ENCODE measurements at regions not wholly inside any gene's neighbourhood (a gene's known extent, or its start where the extent isn't known, plus 50 kb on each side); places are given as distances from the start of the nearest gene placed in this dataset.

DNA sequence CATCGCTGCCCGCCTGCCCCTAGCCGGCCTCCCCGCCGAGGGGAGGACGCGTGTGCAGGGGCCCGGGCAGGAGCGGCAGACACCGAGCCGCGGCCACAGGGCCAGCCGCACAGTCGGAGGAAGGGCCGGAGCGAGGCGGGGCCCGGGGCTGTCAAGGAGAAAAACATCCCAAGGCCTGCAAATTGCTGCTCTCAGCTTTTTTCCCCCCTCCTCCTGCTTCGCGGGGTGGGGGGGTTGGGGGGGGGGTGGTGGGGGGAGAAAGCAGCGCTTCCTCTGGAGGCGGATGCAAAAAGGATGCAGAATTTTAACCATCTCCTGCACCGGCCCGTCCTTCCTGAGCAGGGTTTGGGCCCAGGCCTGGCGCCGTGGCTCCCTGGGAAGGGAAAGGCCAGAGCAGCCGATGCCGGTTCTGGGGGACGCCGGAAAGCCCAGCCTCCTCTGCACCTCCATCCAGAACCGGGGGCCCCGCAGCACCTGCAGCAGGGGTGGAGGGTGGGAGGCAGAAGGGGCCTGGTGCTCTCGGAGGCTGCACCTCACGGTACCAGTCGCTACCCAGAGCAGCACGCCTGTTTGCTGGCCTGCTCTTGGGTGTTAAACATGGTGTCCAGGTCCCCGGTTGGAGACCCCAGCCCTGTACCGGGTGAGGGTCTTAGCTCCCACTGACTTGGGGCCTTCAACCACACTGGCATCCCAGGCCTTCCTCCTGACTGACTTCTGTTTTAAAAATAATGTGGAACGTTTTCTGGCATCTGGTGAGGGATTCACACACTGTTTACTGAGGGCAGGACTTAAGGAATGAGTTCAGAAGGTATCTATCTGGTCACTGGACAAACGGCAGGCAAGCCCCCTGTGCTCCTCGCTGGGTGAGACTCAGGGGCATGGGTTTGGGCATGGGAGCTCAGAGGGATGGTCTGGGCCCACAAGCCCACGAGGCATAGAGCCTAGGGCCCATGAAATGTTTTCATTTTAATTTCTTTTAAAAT, 77.4 kb upstream of the WNT7B start:
- Histone ChIP-seq H3K9ac (ENCODE audit: low read depth in 1 of 2, low read length in 2 of 2) (peak overlapping the region; percentile 87 to 90), H3K4me1 (ENCODE audit: control insufficient read depth in 1 of 2, insufficient read depth in 2 of 2, low read length in 2 of 2) (peaks cover 39 to 66% of the 10 kb centered on the region in 2 donors), H3K4me3 (ENCODE audit: low read depth in 1 of 2, low read length in 2 of 2) (peak overlapping the region; percentile 72 to 85), H3K9me3 (ENCODE audit: control insufficient read depth in 1 of 2, low read length in 2 of 2) (no peaks in the 10 kb centered on the region), H3K27ac (ENCODE audit: low read depth, low read length) (peak overlapping the region; percentile 91), H3K36me3 (ENCODE audit: control insufficient read depth in 1 of 2, insufficient read depth in 2 of 2, low read length in 2 of 2) (peaks cover 0 to 7% of the 10 kb centered on the region in 2 donors), H3K27me3 (ENCODE audit: control insufficient read depth in 1 of 2, insufficient read depth in 2 of 2, low read length in 2 of 2) (no peaks in the 10 kb centered on the region)

DNA sequence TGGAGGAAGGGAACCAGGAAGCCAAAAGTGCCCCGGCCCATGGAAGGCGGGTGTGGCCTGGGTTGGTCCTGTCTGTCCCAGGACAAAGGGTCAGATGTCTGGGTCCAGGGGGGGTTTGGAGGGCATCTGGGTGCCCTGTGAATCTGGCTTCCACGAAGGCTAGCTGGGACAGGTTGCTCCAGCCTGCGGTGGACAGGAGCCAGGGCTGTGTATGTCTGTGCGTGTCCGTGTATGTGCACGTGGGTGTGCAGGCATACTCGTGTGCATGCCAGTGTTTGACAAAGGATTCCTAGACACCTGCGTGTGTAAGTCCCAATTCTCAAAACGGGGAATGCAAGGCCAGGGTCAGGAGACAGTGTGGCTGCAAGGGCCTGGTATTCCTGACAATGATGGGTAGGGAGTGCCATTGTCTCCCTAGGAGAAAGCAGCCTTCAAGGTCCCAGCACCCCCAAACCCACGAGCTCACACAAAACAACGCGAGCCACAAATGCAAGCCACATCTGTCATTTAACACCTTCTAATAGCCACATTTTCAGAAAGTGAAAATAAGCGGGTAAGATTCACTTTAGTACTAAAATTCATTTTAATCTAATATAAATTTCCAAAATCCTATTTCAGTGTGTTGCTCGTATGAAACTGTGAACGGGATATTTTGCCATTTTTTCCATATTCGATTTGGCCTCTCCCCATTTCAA, 78.4 kb upstream of the WNT7B start:
- H3K36me3 ChIP-seq (ENCODE audit: control insufficient read depth in 1 of 2, insufficient read depth in 2 of 2, low read length in 2 of 2) = peaks cover 0 to under 1% of the 10 kb centered on the region in 2 donors
- H3K4me1 ChIP-seq (ENCODE audit: control insufficient read depth in 1 of 2, insufficient read depth in 2 of 2, low read length in 2 of 2) = peaks cover 40 to 65% of the 10 kb centered on the region in 2 donors
- peak overlapping the region; percentile 87 to 90 for H3K9ac ChIP-seq (ENCODE audit: low read depth in 1 of 2, low read length in 2 of 2)
- peak overlapping the region; percentile 72 to 85 for H3K4me3 ChIP-seq (ENCODE audit: low read depth in 1 of 2, low read length in 2 of 2)
- H3K27ac ChIP-seq (ENCODE audit: low read depth, low read length) = peak overlapping the region; percentile 82
- no peaks in the 10 kb centered on the region for H3K9me3 ChIP-seq (ENCODE audit: control insufficient read depth in 1 of 2, low read length in 2 of 2)
- H3K27me3 ChIP-seq (ENCODE audit: control insufficient read depth in 1 of 2, insufficient read depth in 2 of 2, low read length in 2 of 2) = no peaks in the 10 kb centered on the region

GRCh38 chr22:46055911-46056545, 79.1 kb upstream of the WNT7B start:
- Histone ChIP-seq H3K9ac (ENCODE audit: low read depth in 1 of 2, low read length in 2 of 2) (peak overlapping the region; percentile 2 to 42), H3K27me3 (ENCODE audit: control insufficient read depth in 1 of 2, insufficient read depth in 2 of 2, low read length in 2 of 2) (no peaks in the 10 kb centered on the region), H3K4me1 (ENCODE audit: control insufficient read depth in 1 of 2, insufficient read depth in 2 of 2, low read length in 2 of 2) (peaks cover 45 to 67% of the 10 kb centered on the region in 2 donors), H3K9me3 (ENCODE audit: control insufficient read depth in 1 of 2, low read length in 2 of 2) (no peaks in the 10 kb centered on the region), H3K27ac (ENCODE audit: low read depth, low read length) (peak overlapping the region; percentile 82), H3K36me3 (ENCODE audit: control insufficient read depth in 1 of 2, insufficient read depth in 2 of 2, low read length in 2 of 2) (no peaks in the 10 kb centered on the region), H3K4me3 (ENCODE audit: low read depth in 1 of 2, low read length in 2 of 2) (peak overlapping the region; percentile 72 to 85)

DNA sequence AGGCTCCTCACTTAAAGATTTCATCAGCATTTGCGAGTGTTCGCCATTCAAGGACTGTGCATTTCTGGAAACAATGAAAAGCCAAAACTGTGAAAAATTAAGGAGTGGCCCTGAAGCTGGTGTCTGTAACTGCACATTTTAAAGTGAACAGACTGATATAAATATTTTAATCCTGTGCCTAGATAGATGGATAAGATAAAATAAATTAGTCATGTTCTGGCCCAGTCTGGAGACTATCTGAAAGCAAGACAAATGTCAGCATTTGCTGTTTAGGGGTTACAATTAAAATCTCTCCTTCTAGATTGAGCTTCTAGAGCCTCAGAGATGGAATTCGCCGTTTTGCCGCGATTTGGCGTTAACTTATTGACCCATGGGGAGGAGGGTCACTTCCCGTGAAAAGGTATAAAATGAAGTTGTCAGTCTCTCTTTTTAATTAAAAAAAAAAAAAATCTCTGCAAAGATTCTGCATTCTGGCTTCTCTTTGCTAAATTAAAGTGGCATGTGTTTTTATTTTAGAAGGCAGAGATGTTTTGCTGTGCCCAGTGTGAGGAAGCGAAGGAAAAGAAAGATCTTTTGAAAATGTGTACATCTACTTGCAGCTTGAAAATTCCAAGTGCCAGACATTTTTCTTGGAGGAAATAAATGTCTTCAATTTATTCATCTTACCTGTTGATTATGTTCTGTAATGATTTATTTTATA, 79.7 kb upstream of the WNT7B start:
- Histone ChIP-seq H3K9ac (ENCODE audit: low read depth in 1 of 2, low read length in 2 of 2) (peak overlapping the region in 1 of 2 donors; percentile 50), H3K9me3 (ENCODE audit: control insufficient read depth in 1 of 2, low read length in 2 of 2) (no peaks in the 10 kb centered on the region), H3K36me3 (ENCODE audit: control insufficient read depth in 1 of 2, insufficient read depth in 2 of 2, low read length in 2 of 2) (no peaks in the 10 kb centered on the region), H3K4me1 (ENCODE audit: control insufficient read depth in 1 of 2, insufficient read depth in 2 of 2, low read length in 2 of 2) (peaks cover 45 to 61% of the 10 kb centered on the region in 2 donors), H3K27ac (ENCODE audit: low read depth, low read length) (peak overlapping the region; percentile 82), H3K4me3 (ENCODE audit: low read depth in 1 of 2, low read length in 2 of 2) (peak overlapping the region in 1 of 2 donors; percentile 85), H3K27me3 (ENCODE audit: control insufficient read depth in 1 of 2, insufficient read depth in 2 of 2, low read length in 2 of 2) (no peaks in the 10 kb centered on the region)

DNA sequence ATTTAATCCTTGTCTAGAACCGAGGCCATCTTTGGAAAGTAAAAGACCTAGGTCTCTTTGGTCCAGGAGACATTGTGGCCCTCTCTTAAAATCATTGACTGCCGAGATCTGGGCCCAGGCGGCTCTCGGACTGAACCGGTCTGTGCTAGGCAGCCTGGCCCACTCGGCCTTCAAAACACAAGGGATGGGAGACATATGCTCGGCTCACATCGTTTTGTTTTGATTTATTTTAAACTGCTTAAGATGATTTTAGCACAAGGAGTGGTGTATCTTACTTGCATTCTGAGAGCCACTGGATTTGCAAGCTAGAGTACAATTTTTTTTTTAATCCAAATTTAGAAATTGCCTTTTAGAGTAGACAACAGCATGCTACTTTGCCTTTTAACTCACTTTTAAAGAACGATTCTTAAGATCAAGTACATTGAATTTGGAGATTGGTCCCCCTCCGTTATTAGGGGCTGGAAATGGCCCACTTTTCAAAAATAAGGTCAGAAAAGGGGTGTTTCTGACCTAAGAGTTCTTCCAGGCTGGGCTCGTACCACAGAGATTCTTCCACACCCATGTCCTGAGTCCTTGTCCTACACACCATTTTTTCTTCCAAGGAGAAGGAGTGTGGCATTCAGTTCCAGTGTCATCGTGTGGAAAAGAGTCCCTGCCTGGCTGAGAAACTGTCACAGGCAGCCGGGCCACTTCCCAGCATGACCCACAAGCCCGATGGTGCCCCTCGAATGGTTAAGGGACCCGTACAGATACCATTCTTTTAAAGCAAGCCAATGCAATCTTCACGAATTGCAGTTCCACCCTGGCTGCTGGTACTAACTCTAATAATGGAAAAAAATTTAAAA, 80.5 kb upstream of the WNT7B start:
- H3K27ac ChIP-seq (ENCODE audit: low read depth, low read length) = peak overlapping the region; percentile 82
- H3K9ac ChIP-seq (ENCODE audit: low read depth in 1 of 2, low read length in 2 of 2) = peak overlapping the region; percentile 50 to 55
- H3K9me3 ChIP-seq (ENCODE audit: control insufficient read depth in 1 of 2, low read length in 2 of 2) = no peaks in the 10 kb centered on the region
- H3K36me3 ChIP-seq (ENCODE audit: control insufficient read depth in 1 of 2, insufficient read depth in 2 of 2, low read length in 2 of 2) = no peaks in the 10 kb centered on the region
- H3K4me3 ChIP-seq (ENCODE audit: low read depth in 1 of 2, low read length in 2 of 2) = peak overlapping the region; percentile 8 to 37
- H3K27me3 ChIP-seq (ENCODE audit: control insufficient read depth in 1 of 2, insufficient read depth in 2 of 2, low read length in 2 of 2) = no peaks in the 10 kb centered on the region
- H3K4me1 ChIP-seq (ENCODE audit: control insufficient read depth in 1 of 2, insufficient read depth in 2 of 2, low read length in 2 of 2) = peaks cover 42 to 53% of the 10 kb centered on the region in 2 donors

GRCh38 chr22:46058091-46058420, 81.1 kb upstream of the WNT7B start:
- peak overlapping the region; percentile 8 to 37 for H3K4me3 ChIP-seq (ENCODE audit: low read depth in 1 of 2, low read length in 2 of 2)
- H3K27me3 ChIP-seq (ENCODE audit: control insufficient read depth in 1 of 2, insufficient read depth in 2 of 2, low read length in 2 of 2) = no peaks in the 10 kb centered on the region
- peak overlapping the region; percentile 82 for H3K27ac ChIP-seq (ENCODE audit: low read depth, low read length)
- H3K9me3 ChIP-seq (ENCODE audit: control insufficient read depth in 1 of 2, low read length in 2 of 2) = no peaks in the 10 kb centered on the region
- H3K4me1 ChIP-seq (ENCODE audit: control insufficient read depth in 1 of 2, insufficient read depth in 2 of 2, low read length in 2 of 2) = peaks cover 42 to 51% of the 10 kb centered on the region in 2 donors
- no peaks in the 10 kb centered on the region for H3K36me3 ChIP-seq (ENCODE audit: control insufficient read depth in 1 of 2, insufficient read depth in 2 of 2, low read length in 2 of 2)
- H3K9ac ChIP-seq (ENCODE audit: low read depth in 1 of 2, low read length in 2 of 2) = peak overlapping the region; percentile 50 to 55

- H3K9ac ChIP-seq (ENCODE audit: low read depth in 1 of 2, low read length in 2 of 2) = peak overlapping the region; percentile 21 to 55
- peak overlapping the region; percentile 76 for H3K27ac ChIP-seq (ENCODE audit: low read depth, low read length)
- no peaks in the 10 kb centered on the region for H3K27me3 ChIP-seq (ENCODE audit: control insufficient read depth in 1 of 2, insufficient read depth in 2 of 2, low read length in 2 of 2)
- no peaks in the 10 kb centered on the region for H3K36me3 ChIP-seq (ENCODE audit: control insufficient read depth in 1 of 2, insufficient read depth in 2 of 2, low read length in 2 of 2)
- no peaks in the 10 kb centered on the region for H3K9me3 ChIP-seq (ENCODE audit: control insufficient read depth in 1 of 2, low read length in 2 of 2)
- H3K4me1 ChIP-seq (ENCODE audit: control insufficient read depth in 1 of 2, insufficient read depth in 2 of 2, low read length in 2 of 2) = peaks cover 49 to 57% of the 10 kb centered on the region in 2 donors
- H3K4me3 ChIP-seq (ENCODE audit: low read depth in 1 of 2, low read length in 2 of 2) = peak overlapping the region in 1 of 2 donors; percentile 8
These were observed 81.9 kb upstream of the WNT7B start for GRCh38 chr22:46058591-46059519.

DNA sequence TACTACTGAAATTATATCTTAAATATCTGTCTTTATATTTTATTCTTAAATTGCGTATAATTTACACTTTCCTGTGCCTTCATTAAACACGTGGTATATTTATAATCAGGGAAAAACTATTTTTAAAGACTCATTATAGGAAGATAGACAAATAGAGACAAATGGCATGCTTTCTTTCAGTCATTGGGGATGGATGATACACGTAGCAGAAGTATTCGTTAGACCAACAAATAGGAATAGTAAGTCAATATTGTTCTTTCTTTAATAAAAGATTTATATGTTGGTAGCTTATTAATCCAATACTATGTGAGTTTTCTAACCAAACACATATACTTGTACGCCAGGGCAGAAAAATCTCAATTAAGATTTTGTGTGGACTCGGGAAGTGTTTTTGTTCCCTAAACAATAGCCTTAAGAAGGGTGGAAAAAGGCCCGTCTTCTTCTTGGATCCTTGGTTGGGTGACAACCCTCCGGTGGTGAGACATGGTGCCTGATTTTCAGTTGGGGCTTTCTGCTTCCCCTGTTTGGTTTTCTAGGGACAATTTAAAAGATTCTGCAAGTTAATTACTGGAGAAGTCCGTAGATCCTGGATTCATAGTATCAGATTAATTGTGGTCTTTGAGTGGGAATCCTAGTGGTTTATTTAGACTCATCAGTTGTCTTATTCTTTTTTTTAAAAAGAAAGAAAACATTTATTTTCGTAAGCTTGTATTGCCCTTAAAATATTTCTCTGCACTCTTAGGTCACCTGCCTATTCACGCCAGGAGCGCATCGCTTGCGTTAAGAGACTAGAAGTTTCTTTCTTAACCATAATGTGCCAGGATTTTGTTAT, 83.5 kb upstream of the WNT7B start:
- no peaks in the 10 kb centered on the region for H3K9me3 ChIP-seq (ENCODE audit: control insufficient read depth in 1 of 2, low read length in 2 of 2)
- H3K9ac ChIP-seq (ENCODE audit: low read depth in 1 of 2, low read length in 2 of 2) = no peak overlapping the region
- no peaks in the 10 kb centered on the region for H3K36me3 ChIP-seq (ENCODE audit: control insufficient read depth in 1 of 2, insufficient read depth in 2 of 2, low read length in 2 of 2)
- peaks cover 39 to 59% of the 10 kb centered on the region in 2 donors for H3K4me1 ChIP-seq (ENCODE audit: control insufficient read depth in 1 of 2, insufficient read depth in 2 of 2, low read length in 2 of 2)
- no peaks in the 10 kb centered on the region for H3K27me3 ChIP-seq (ENCODE audit: control insufficient read depth in 1 of 2, insufficient read depth in 2 of 2, low read length in 2 of 2)
- peak overlapping the region; percentile 3 to 48 for H3K4me3 ChIP-seq (ENCODE audit: low read depth in 1 of 2, low read length in 2 of 2)
- no peak overlapping the region for H3K27ac ChIP-seq (ENCODE audit: low read depth, low read length)

All from duodenal mucosa (tissue), 2 donors.